WTC11 (cell line): ENCODE measurements at regions not wholly inside any gene's neighbourhood (a gene's known extent, or its start where the extent isn't known, plus 50 kb on each side); places are given as distances from the start of the nearest gene placed in this dataset.
"Not testable (repeated sequence)": the region's sequence is repeated elsewhere in the genome, so short reads cannot be mapped to it uniquely, and the experiment has no call there.

Experiments used
- CREB1 ChIP-seq: sonication (generic); formaldehyde crosslinking; IDR thresholded peaks from 2 replicates; pipeline ENCODE4 v1.8.0; 2023; ENCODE audit warnings: mild to moderate bottlenecking, missing genetic modification reagents
- CREM ChIP-seq: sonication (generic); formaldehyde crosslinking; IDR thresholded peaks from 2 replicates; pipeline ENCODE4 v1.8.1; 2022; ENCODE audit warnings: mild to moderate bottlenecking, missing genetic modification reagents, moderate library complexity
- CTCF ChIP-seq: fragments of 200-600 bp; IDR thresholded peaks from 2 replicates; pipeline ENCODE4 v1.8.0; 2022; ENCODE audit warnings: antibody characterized with exemption
- E2F4 ChIP-seq: sonication (generic); formaldehyde crosslinking; IDR thresholded peaks from 2 replicates; pipeline ENCODE4 v1.8.1; 2022; ENCODE audit warnings: low read depth, mild to moderate bottlenecking, moderate library complexity, missing genetic modification reagents, borderline replicate concordance
- MAX ChIP-seq: sonication (generic); formaldehyde crosslinking; IDR thresholded peaks from 2 replicates; pipeline ENCODE4 v1.8.0; 2022; ENCODE audit warnings: mild to moderate bottlenecking, missing genetic modification reagents
- PREB ChIP-seq: sonication (generic); formaldehyde crosslinking; IDR thresholded peaks from 2 replicates; pipeline ENCODE4 v1.8.1; 2022; ENCODE audit warnings: mild to moderate bottlenecking, missing genetic modification reagents, moderate library complexity, borderline replicate concordance
- SMAD3 ChIP-seq: sonication (generic); formaldehyde crosslinking; IDR thresholded peaks from 2 replicates; pipeline ENCODE4 v1.8.0; 2022; ENCODE audit warnings: missing genetic modification reagents, mild to moderate bottlenecking, borderline replicate concordance
- TP53 ChIP-seq: sonication (generic); formaldehyde crosslinking; IDR thresholded peaks from 2 replicates; pipeline ENCODE4 v1.8.1; 2023; ENCODE audit warnings: mild to moderate bottlenecking, missing genetic modification reagents

GRCh38 chr3:163698221-163698620, 1380.1 kb downstream of the SI start:
- not testable (repeated sequence) for TF ChIP-seq TP53 (CRISPR knock-in tag); CREB1; MAX (CRISPR knock-in tag); CTCF; CREM (CRISPR knock-in tag); E2F4 (CRISPR knock-in tag); SMAD3 (CRISPR knock-in tag); PREB (CRISPR knock-in tag)
